Tongue (tissue), 2 donors: ENCODE measurements at regions not wholly inside any gene's neighbourhood (a gene's known extent, or its start where the extent isn't known, plus 50 kb on each side); places are given as distances from the start of the nearest gene placed in this dataset. TPM values are rescaled to one million over a fixed set of nuclear protein-coding genes. Genes with fewer than 3 reads are reported as not detected.

Experiments used
- DNase-seq: peaks from one replicate; pipeline ENCODE4 v3.0.0-alpha.2; 2015
- small RNA-seq: library from RNA; depleted of rRNA; stranded (forward); fragments of <200 nt; gene quantifications from one replicate; pipeline ENCODE3, GENCODE V24; 2014; ENCODE audit warnings: low replicate concordance

- DNase-seq = no peak
Measured at GRCh38 chr1:209517681-209518050, 65.8 kb upstream of the CAMK1G start.

- DNase-seq = no peak
Measured at GRCh38 chr1:209519786-209520185, 63.7 kb upstream of the CAMK1G start.

- DNase-seq = no peak
Measured at GRCh38 chr1:209522826-209523225, 60.7 kb upstream of the CAMK1G start.

GRCh38 chr1:209526137-209526536 lies 57.4 kb upstream of the CAMK1G start:
- peak; percentile 10 for DNase-seq

GRCh38 chr1:209527372-209527771 lies 56.1 kb upstream of the CAMK1G start:
- no peak for DNase-seq

- no peak for DNase-seq
Measured at GRCh38 chr1:209527993-209528717, 55.4 kb upstream of the CAMK1G start.

GRCh38 chr1:209529233-209529632 lies 54.3 kb upstream of the CAMK1G start:
- no peak for DNase-seq

GRCh38 chr1:209531006-209531405 lies 52.5 kb upstream of the CAMK1G start:
- DNase-seq = no peak

GRCh38 chr1:209531549-209531948 lies 52.0 kb upstream of the CAMK1G start:
- DNase-seq = no peak

Small RNA genes in the stretch of these regions (small RNA-seq; reads per million reads assigned to genes)
- not detected for gene AC104465.1
